ENCODE measurements at regions not wholly inside any gene's neighbourhood (a gene's known extent, or its start where the extent isn't known, plus 50 kb on each side); places are given as distances from the start of the nearest gene placed in this dataset.
A peak's percentile ranks its signal among the peaks of the same experiment; 100 is the strongest.

GRCh38 chr16:35533683-35534082, 2074.3 kb downstream of the TP53TG3F start:
- Histone ChIP-seq H3K27ac (ENCODE audit: low read depth in 2 of 2, low read length in 1 of 2) (no peak overlapping the region), H3K27me3 (ENCODE audit: control insufficient read depth in 1 of 2, insufficient read depth in 2 of 2, low read length in 2 of 2) (no peaks in the 10 kb centered on the region), H3K4me3 (ENCODE audit: low read depth in 1 of 2, low read length in 2 of 2) (no peak overlapping the region), H3K36me3 (ENCODE audit: control insufficient read depth in 2 of 2, insufficient read depth in 2 of 2, low read length in 1 of 2) (no peaks in the 10 kb centered on the region), H3K9me3 (ENCODE audit: control insufficient read depth in 2 of 2, insufficient read depth in 1 of 2, low read depth in 1 of 2, low read length in 1 of 2) (peaks cover 4 to 14% of the 10 kb centered on the region in 2 donors), H3K4me1 (ENCODE audit: control insufficient read depth in 2 of 2, insufficient read depth in 2 of 2, low read length in 1 of 2) (no peaks in the 10 kb centered on the region)
- 57 to 81% methylated on average over 2 of the region's 2 CpGs for WGBS, 2 donors

- H3K9me3 ChIP-seq (ENCODE audit: control insufficient read depth in 2 of 2, insufficient read depth in 1 of 2, low read depth in 1 of 2, low read length in 1 of 2): peaks cover 5 to 6% of the 10 kb centered on the region in 2 donors
- no peaks in the 10 kb centered on the region for H3K27me3 ChIP-seq (ENCODE audit: control insufficient read depth in 1 of 2, insufficient read depth in 2 of 2, low read length in 2 of 2)
- no peak overlapping the region for H3K4me3 ChIP-seq (ENCODE audit: low read depth in 1 of 2, low read length in 2 of 2)
- no peak overlapping the region for H3K27ac ChIP-seq (ENCODE audit: low read depth in 2 of 2, low read length in 1 of 2)
- H3K4me1 ChIP-seq (ENCODE audit: control insufficient read depth in 2 of 2, insufficient read depth in 2 of 2, low read length in 1 of 2): no peaks in the 10 kb centered on the region
- H3K36me3 ChIP-seq (ENCODE audit: control insufficient read depth in 2 of 2, insufficient read depth in 2 of 2, low read length in 1 of 2): no peaks in the 10 kb centered on the region
- 79 to 84% methylated on average over 27 of the region's 27 CpGs for WGBS, 2 donors
Measured at GRCh38 chr16:35543486-35543885, 2084.1 kb downstream of the TP53TG3F start.

- 52 to 54% methylated on average over 31 of the region's 31 CpGs for WGBS, 2 donors
- no peaks in the 10 kb centered on the region for H3K4me1 ChIP-seq (ENCODE audit: control insufficient read depth in 2 of 2, insufficient read depth in 2 of 2, low read length in 1 of 2)
- H3K27me3 ChIP-seq (ENCODE audit: control insufficient read depth in 1 of 2, insufficient read depth in 2 of 2, low read length in 2 of 2): no peaks in the 10 kb centered on the region
- H3K4me3 ChIP-seq (ENCODE audit: low read depth in 1 of 2, low read length in 2 of 2): no peak overlapping the region
- H3K27ac ChIP-seq (ENCODE audit: low read depth in 2 of 2, low read length in 1 of 2): no peak overlapping the region
- no peaks in the 10 kb centered on the region for H3K36me3 ChIP-seq (ENCODE audit: control insufficient read depth in 2 of 2, insufficient read depth in 2 of 2, low read length in 1 of 2)
- peaks cover 3 to 6% of the 10 kb centered on the region in 2 donors for H3K9me3 ChIP-seq (ENCODE audit: control insufficient read depth in 2 of 2, insufficient read depth in 1 of 2, low read depth in 1 of 2, low read length in 1 of 2)
Measured at GRCh38 chr16:35552763-35553162, 2093.4 kb downstream of the TP53TG3F start.

- 65 to 68% methylated on average over 2 of the region's 2 CpGs for WGBS, 2 donors
- Histone ChIP-seq H3K4me1 (ENCODE audit: control insufficient read depth in 2 of 2, insufficient read depth in 2 of 2, low read length in 1 of 2) (no peaks in the 10 kb centered on the region), H3K4me3 (ENCODE audit: low read depth in 1 of 2, low read length in 2 of 2) (no peak overlapping the region), H3K27ac (ENCODE audit: low read depth in 2 of 2, low read length in 1 of 2) (no peak overlapping the region), H3K9me3 (ENCODE audit: control insufficient read depth in 2 of 2, insufficient read depth in 1 of 2, low read depth in 1 of 2, low read length in 1 of 2) (peaks cover 3 to 7% of the 10 kb centered on the region in 2 donors), H3K36me3 (ENCODE audit: control insufficient read depth in 2 of 2, insufficient read depth in 2 of 2, low read length in 1 of 2) (no peaks in the 10 kb centered on the region), H3K27me3 (ENCODE audit: control insufficient read depth in 1 of 2, insufficient read depth in 2 of 2, low read length in 2 of 2) (no peaks in the 10 kb centered on the region)
Measured at GRCh38 chr16:35557731-35558130, 2098.3 kb downstream of the TP53TG3F start.

GRCh38 chr16:35559911-35560636, 2100.7 kb downstream of the TP53TG3F start:
- WGBS, 2 donors: 47 to 48% methylated on average over 2 of the region's 2 CpGs
- H3K27ac ChIP-seq (ENCODE audit: low read depth in 2 of 2, low read length in 1 of 2): no peak overlapping the region

GRCh38 chr16:35560637-35560984, 2101.2 kb downstream of the TP53TG3F start:
- peaks cover 0 to 4% of the 10 kb centered on the region in 2 donors for H3K9me3 ChIP-seq (ENCODE audit: control insufficient read depth in 2 of 2, insufficient read depth in 1 of 2, low read depth in 1 of 2, low read length in 1 of 2)
- whole genome bisulfite sequencing, 2 donors: 56 to 59% methylated on average over 6 of the region's 6 CpGs
- H3K27ac ChIP-seq (ENCODE audit: low read depth in 2 of 2, low read length in 1 of 2): no peak overlapping the region

More at GRCh38 chr16:35559911-35560636, 2100.7 kb downstream of the TP53TG3F start:
- H3K36me3 ChIP-seq (ENCODE audit: control insufficient read depth in 2 of 2, insufficient read depth in 2 of 2, low read length in 1 of 2): no peaks in the 10 kb centered on the region
- no peaks in the 10 kb centered on the region for H3K27me3 ChIP-seq (ENCODE audit: control insufficient read depth in 1 of 2, insufficient read depth in 2 of 2, low read length in 2 of 2)
- H3K4me1 ChIP-seq (ENCODE audit: control insufficient read depth in 2 of 2, insufficient read depth in 2 of 2, low read length in 1 of 2): no peaks in the 10 kb centered on the region
- peaks cover 0 to 4% of the 10 kb centered on the region in 2 donors for H3K9me3 ChIP-seq (ENCODE audit: control insufficient read depth in 2 of 2, insufficient read depth in 1 of 2, low read depth in 1 of 2, low read length in 1 of 2)
- H3K4me3 ChIP-seq (ENCODE audit: low read depth in 1 of 2, low read length in 2 of 2): no peak overlapping the region

GRCh38 chr16:35561346-35561745, 2101.9 kb downstream of the TP53TG3F start:
- no peak overlapping the region for H3K27ac ChIP-seq (ENCODE audit: low read depth in 2 of 2, low read length in 1 of 2)
- H3K4me1 ChIP-seq (ENCODE audit: control insufficient read depth in 2 of 2, insufficient read depth in 2 of 2, low read length in 1 of 2): no peaks in the 10 kb centered on the region
- H3K4me3 ChIP-seq (ENCODE audit: low read depth in 1 of 2, low read length in 2 of 2): no peak overlapping the region
- peaks cover 0 to 4% of the 10 kb centered on the region in 2 donors for H3K9me3 ChIP-seq (ENCODE audit: control insufficient read depth in 2 of 2, insufficient read depth in 1 of 2, low read depth in 1 of 2, low read length in 1 of 2)
- H3K36me3 ChIP-seq (ENCODE audit: control insufficient read depth in 2 of 2, insufficient read depth in 2 of 2, low read length in 1 of 2): no peaks in the 10 kb centered on the region
- no peaks in the 10 kb centered on the region for H3K27me3 ChIP-seq (ENCODE audit: control insufficient read depth in 1 of 2, insufficient read depth in 2 of 2, low read length in 2 of 2)

More at GRCh38 chr16:35560637-35560984, 2101.2 kb downstream of the TP53TG3F start:
- Histone ChIP-seq H3K4me3 (ENCODE audit: low read depth in 1 of 2, low read length in 2 of 2) (no peak overlapping the region), H3K36me3 (ENCODE audit: control insufficient read depth in 2 of 2, insufficient read depth in 2 of 2, low read length in 1 of 2) (no peaks in the 10 kb centered on the region), H3K27me3 (ENCODE audit: control insufficient read depth in 1 of 2, insufficient read depth in 2 of 2, low read length in 2 of 2) (no peaks in the 10 kb centered on the region), H3K4me1 (ENCODE audit: control insufficient read depth in 2 of 2, insufficient read depth in 2 of 2, low read length in 1 of 2) (no peaks in the 10 kb centered on the region)

- Histone ChIP-seq H3K36me3 (ENCODE audit: control insufficient read depth in 2 of 2, insufficient read depth in 2 of 2, low read length in 1 of 2) (no peaks in the 10 kb centered on the region), H3K9me3 (ENCODE audit: control insufficient read depth in 2 of 2, insufficient read depth in 1 of 2, low read depth in 1 of 2, low read length in 1 of 2) (peaks cover 0 to 4% of the 10 kb centered on the region in 2 donors), H3K4me1 (ENCODE audit: control insufficient read depth in 2 of 2, insufficient read depth in 2 of 2, low read length in 1 of 2) (no peaks in the 10 kb centered on the region), H3K4me3 (ENCODE audit: low read depth in 1 of 2, low read length in 2 of 2) (no peak overlapping the region), H3K27ac (ENCODE audit: low read depth in 2 of 2, low read length in 1 of 2) (no peak overlapping the region), H3K27me3 (ENCODE audit: control insufficient read depth in 1 of 2, insufficient read depth in 2 of 2, low read length in 2 of 2) (no peaks in the 10 kb centered on the region)
- 16 to 27% methylated on average over 1 of the region's 1 CpG for WGBS, 2 donors
Measured at GRCh38 chr16:35562471-35562870, 2103.1 kb downstream of the TP53TG3F start.

GRCh38 chr16:35562919-35563318, 2103.5 kb downstream of the TP53TG3F start:
- Histone ChIP-seq H3K27me3 (ENCODE audit: control insufficient read depth in 1 of 2, insufficient read depth in 2 of 2, low read length in 2 of 2) (no peaks in the 10 kb centered on the region), H3K9me3 (ENCODE audit: control insufficient read depth in 2 of 2, insufficient read depth in 1 of 2, low read depth in 1 of 2, low read length in 1 of 2) (peaks cover 0 to under 1% of the 10 kb centered on the region in 2 donors), H3K27ac (ENCODE audit: low read depth in 2 of 2, low read length in 1 of 2) (no peak overlapping the region), H3K4me1 (ENCODE audit: control insufficient read depth in 2 of 2, insufficient read depth in 2 of 2, low read length in 1 of 2) (no peaks in the 10 kb centered on the region), H3K36me3 (ENCODE audit: control insufficient read depth in 2 of 2, insufficient read depth in 2 of 2, low read length in 1 of 2) (no peaks in the 10 kb centered on the region), H3K4me3 (ENCODE audit: low read depth in 1 of 2, low read length in 2 of 2) (no peak overlapping the region)
- WGBS, 2 donors: 36 to 37% methylated on average over 1 of the region's 1 CpG

GRCh38 chr16:35564148-35564547, 2104.7 kb downstream of the TP53TG3F start:
- Histone ChIP-seq H3K4me3 (ENCODE audit: low read depth in 1 of 2, low read length in 2 of 2) (no peak overlapping the region), H3K9me3 (ENCODE audit: control insufficient read depth in 2 of 2, insufficient read depth in 1 of 2, low read depth in 1 of 2, low read length in 1 of 2) (peaks cover 0 to 2% of the 10 kb centered on the region in 2 donors), H3K36me3 (ENCODE audit: control insufficient read depth in 2 of 2, insufficient read depth in 2 of 2, low read length in 1 of 2) (no peaks in the 10 kb centered on the region), H3K27ac (ENCODE audit: low read depth in 2 of 2, low read length in 1 of 2) (peak overlapping the region in 1 of 2 donors; percentile 61), H3K4me1 (ENCODE audit: control insufficient read depth in 2 of 2, insufficient read depth in 2 of 2, low read length in 1 of 2) (no peaks in the 10 kb centered on the region), H3K27me3 (ENCODE audit: control insufficient read depth in 1 of 2, insufficient read depth in 2 of 2, low read length in 2 of 2) (no peaks in the 10 kb centered on the region)
- 84 to 85% methylated on average over 3 of the region's 3 CpGs for WGBS, 2 donors
